NCI-H1092 (cell line): ENCODE measurements at regions not wholly inside any gene's neighbourhood (a gene's known extent, or its start where the extent isn't known, plus 50 kb on each side); places are given as distances from the start of the nearest gene placed in this dataset.
A peak's percentile ranks its signal among the peaks of the same experiment; 100 is the strongest.

Experiments
- DNase-seq: peaks from one replicate; lab custom pipeline; 2025; lab: John Stamatoyannopoulos, UW

DNA sequence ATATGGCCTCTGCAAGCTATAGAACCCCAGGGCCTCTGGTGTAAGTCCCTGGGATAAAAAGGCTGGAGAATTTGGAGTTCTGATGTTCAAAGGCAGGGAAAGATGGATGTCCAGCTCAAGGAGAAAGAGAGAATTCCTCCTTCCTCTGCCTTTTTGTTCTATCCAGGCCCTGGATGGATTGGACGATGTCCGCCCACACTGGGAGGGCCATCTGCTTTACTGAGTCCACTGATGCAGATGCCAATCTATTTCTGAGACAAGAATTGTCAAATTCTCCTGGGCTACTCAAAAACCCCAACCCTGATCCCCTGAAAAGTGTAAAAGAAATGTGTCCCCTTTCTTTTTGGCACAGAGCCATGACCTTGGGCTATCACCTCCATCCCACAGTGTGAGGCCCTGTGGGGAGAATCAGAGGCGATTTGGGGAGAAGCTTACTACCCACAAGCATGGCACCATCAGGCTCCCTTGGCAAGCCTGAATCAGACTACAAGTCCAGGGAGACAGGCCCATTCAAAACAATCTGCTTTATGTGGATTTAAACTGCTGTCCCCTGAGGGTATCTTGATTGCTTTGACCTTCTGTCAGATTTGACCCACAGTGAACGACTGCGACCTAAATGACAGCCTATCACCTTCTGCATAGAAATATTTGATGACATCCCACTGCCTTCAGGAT lies 334.0 kb downstream of the NUAK1 start:
- no peak for DNase-seq

DNA sequence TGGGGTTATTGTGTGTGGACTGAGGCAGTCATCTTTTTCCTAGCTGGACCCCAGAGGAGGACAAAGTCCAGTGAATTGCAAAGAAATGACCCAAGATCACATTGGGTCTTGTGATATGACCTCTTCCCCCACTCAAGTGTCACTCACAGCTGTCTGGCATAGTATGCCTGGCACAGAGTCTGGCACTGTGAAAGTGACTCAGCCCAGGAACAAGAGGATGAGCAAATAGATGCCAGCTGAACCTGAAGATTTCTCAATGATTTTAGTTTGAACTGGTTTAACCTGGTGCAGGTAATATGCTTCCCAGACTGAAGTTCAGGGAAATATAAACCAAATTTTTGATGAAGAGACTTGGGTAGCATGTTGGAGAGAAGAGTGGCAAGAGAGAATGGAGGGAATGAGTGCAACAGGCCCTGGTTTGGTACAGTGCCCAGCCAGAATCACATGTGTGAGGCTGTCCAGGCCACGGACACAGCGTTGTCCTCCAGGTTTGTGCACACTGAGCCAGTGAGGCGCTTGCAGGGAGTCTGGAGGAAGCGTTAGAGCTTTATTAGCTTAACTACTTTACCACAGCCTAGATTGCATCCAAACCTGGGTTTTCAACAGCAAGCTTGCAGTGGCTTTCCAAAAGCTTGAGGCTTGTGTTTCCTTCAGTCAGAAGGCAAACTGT lies 332.9 kb downstream of the NUAK1 start:
- DNase-seq: no peak

DNA sequence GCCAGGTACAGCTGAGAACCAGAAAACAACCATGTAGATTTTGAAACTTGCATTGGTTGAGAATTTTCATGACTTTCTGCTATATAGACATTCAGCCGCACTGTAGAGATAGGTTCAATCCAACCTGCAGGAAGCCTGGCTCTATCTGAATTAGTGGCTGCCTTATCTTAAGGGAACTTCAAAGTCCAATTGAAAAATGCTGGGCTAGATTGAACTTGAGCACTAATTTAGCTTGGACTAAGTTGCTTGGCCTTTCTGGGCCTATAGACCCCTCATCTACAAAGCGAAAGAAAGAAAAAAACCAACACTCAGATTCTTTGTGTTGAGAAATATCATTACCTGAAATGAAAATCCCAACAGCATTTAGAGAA lies 332.4 kb downstream of the NUAK1 start:
- DNase-seq: no peak

DNA sequence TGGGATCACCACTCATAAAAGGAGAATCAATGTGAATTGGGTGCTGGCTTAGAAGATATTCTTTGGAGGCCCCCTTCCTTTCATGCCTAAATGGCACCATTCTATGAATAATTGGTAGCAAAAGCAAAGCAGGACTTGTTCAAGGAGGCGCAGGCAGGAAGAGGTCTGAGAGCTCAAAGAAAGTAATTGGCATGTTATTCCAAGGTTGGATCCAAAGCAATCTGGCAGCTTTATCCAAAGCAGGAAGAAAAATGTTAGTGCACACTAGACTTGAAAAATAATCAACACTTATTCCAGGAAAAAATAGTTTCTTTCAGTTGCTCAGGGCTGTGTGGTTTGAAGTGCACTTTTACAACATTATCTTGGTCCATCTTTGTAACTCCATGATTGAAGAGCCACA lies 326.4 kb downstream of the NUAK1 start:
- no peak for DNase-seq

DNA sequence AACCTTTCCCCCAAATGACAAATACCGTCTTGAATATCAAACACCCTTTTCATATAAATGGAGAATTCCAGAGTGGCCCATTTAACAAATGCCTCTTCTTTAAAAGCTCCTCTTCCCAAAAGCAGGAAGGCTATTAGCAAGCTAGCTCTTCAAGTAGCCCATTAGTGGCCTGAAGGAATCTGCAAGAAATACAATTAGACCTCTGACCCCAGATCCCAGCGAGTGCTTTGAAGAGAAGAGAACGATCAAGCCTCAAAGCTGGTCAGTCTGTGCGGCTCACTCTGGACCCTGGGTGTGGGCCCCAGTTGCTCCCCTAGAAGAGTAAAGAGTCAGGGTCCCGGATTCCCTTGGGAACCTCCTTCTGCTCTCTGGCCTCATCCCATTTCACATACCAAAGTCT lies 325.6 kb downstream of the NUAK1 start:
- DNase-seq: no peak

DNA sequence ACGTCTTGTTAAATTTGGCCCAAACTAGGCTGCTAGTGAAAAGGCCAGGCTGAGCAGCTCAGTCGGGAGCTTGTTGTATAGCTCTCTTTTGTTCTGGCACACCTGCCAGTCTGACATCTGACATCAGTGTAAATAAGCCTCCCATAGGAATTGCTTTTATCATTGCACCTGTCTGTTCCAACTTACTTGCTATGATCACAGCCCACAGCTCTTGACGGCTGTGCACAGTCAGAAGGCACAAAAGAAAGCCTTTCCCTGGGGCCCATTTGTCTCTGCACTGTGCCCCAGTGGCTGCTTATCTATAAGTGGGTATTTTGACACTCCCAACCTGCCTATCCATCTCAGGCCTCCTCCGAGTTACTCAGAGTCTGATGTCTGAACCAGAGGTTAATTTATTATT lies 324.5 kb downstream of the NUAK1 start:
- peak; percentile 85 for DNase-seq

DNA sequence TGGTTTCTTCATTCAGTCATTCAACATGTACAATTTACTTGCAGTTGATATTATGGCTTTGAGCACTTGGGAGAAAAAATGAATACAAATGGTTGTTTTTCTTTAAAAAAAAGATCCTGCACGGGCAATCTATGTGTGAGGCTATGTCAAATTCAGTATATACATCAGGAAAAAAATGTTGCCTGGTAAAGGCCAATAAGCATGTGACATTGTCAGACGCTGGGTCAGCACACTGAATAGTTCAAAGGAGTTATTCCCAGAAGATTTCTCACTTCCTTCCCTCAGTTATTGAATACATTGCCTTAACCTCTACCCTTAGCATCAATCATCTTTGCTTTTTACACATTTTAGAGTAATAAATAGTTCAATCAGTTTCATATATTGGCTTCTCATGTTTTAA lies 319.2 kb downstream of the NUAK1 start:
- no peak for DNase-seq

DNA sequence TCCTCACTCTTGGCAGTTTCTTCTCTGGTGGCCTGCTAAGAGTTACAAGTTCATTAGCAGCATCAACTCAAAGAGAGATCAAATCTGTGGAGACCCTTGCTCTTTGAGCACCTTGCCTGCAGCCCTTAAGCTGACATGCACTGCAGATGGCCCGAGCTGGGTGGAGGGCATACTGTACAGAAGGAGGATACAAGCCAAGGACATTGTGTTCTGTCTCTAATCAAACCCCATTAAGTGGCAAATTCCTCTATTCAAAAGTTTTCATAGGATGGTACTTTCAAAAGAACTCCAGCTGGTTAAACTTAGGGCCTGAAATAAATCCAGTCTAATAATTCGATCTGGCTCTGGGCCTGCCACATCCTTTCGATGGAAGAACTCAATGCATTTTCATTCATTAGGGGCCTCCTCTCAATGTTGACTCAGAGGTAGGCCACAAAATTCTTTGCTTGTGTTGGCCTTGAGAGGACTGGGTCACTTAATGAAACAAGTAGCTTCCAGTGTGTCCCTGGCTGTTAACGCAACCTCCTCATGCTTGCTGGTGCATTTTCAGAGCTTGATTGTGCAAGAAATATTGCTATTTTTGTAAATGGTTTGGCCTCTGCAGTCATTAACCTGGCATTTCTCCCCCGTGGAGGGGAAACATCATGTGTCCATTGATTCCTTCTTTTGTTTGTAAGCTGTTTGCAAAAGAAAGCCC lies 318.2 kb downstream of the NUAK1 start:
- DNase-seq: no peak

DNA sequence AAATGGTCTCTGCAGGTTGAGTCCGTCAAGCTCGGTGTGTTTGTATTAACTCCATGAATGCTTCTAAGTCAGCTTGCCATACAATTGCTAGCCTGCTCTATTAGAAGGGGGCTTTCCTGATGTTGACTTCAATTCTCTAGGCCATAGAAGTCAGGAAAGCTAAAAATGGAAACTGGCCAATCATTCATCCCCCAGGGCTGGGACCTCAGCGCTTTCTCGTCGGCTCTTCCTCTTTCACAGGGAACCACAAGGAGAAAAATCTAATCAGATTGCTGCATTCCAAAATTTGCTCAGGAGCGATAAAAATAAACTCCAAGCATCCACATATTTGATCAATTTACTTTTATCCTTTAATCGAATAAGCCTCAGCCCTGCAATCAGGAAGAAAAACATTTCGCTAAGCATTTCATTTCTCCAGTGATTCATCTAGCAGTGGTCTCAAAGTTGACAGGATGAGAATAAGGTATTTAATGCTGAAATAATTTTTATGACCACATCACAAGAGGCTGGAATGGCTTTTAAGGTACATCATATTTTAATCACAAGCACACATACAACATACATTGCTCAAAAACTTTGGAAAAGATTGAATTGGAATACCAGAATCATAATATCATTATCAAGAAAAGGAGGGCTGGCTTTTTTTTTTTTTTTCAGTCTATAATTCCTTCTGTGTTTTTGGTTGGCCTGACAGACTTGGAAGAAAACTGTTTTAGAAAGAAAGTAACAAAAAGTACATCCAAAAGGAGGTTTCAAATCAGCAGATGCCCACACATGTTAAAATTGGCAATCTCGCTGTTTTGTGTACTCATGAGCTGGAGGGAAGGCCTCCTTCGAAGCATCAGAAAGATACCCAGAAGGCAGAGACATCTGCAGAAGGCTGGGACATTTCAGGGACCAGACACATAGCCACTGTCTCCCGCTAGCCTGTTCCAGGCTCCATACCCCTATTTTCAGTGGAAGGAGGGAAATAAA lies 316.3 kb downstream of the NUAK1 start:
- DNase-seq: no peak

DNA sequence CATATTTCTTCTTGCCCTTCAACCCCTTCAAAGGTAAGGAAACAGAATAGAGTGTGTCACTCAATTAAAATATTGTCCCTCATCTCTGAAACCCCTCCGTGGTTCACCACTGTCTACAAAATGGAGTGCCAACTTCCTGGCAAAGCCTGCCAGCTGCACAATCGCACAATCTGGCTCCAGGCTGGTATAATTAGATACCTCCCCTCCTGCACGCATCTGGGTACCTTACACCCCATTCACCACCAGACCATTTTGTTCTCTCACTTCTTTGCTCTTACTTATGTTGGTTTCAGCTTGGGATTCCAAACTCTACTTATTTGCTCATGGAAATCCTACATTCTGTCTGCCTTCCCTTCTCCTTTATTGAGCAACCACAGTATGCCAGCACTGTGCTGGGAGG lies 314.9 kb downstream of the NUAK1 start:
- DNase-seq: no peak

DNA sequence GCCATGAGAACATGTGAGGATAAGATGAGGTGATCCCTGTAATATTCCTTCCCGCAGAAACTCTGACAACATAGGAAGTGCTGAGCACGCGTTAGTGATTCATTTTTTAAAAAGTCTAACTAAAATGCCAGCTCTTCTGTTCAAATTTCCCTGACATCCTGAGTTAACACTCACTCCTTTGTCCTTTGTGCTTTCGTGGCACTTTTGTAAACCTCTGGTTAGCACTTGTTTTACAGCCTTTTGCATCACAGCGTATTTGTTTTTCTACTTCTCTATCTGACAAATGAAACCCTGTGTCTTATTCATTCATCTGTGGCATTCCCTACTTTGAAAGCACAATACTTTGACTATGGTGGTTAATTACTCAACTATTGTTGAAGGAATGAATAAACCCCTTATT lies 313.6 kb downstream of the NUAK1 start:
- no peak for DNase-seq

DNA sequence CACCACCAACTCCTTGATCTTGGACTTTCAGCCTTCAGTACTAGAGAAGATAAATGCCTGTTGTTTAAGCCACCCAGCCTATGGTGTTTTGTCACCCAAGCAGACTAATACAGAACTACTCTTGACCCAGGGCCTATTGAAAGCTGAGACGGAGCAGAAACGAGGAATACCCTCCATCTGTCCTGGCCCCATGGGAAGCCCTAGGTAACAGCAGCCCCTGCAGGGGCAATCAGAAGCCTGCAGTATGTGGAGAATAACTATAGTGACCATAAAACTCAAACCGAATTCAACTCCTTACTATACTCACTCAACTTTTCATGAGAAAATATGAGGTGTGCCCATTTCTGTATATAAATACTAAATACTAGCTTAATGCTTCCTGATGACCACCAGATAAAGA lies 307.4 kb downstream of the NUAK1 start:
- DNase-seq: peak; percentile 17

DNA sequence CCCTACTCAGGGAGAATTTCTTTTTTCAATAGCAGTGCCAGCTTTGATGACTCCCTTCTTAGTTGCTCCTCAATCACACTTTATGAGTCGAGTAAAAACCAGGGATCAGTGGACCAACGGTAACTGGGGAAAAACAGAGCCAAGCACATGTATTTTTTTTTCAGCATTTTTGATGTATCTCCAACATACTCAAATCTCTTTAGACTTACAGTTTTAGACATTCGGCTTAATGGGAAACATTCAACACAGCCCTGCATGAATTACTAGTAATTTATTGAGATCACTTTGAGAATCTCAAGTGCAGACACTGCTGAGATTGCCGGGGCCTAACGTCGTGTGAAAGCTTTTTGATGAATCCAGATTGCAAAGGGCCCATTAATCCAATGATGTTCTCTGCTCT lies 306.7 kb downstream of the NUAK1 start:
- DNase-seq: no peak

DNA sequence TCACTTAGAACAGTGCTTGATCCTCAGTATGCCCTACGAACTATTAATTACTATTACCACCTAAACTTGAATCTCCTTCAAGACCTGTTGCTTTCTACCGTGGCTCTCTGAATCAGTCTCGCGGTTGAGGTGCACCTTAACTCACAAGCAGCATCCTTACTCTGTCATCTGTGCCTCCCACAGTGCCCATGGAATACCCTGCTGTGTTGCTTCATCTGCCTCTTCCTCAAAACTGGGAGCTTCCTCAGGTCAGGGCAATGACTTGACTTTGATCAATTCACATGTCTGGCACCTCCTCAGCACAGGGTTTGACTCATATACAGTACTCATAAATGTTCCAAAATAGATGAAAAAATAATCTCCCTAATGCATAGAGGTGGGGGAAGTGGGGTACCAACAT lies 305.9 kb downstream of the NUAK1 start:
- DNase-seq: no peak

DNA sequence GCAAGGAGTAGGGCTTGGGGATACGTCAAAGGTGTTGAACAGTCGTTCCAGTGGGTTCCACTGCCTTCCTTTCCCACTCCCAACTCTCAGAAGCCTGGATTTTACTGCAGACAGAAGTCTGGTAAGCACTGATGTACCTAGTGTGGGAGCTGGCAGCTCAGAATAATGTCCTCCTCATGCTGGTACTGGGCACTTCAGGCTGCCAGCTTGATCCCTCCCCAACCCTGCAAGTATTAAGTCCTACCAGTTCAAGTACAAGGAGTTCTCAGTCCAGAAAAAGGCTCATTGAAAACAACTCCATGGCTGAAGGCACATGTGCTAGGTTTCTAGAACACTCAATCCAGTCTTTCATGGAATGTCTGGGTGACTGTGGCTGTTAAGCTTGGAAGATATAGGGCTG lies 304.3 kb downstream of the NUAK1 start:
- DNase-seq: no peak

DNA sequence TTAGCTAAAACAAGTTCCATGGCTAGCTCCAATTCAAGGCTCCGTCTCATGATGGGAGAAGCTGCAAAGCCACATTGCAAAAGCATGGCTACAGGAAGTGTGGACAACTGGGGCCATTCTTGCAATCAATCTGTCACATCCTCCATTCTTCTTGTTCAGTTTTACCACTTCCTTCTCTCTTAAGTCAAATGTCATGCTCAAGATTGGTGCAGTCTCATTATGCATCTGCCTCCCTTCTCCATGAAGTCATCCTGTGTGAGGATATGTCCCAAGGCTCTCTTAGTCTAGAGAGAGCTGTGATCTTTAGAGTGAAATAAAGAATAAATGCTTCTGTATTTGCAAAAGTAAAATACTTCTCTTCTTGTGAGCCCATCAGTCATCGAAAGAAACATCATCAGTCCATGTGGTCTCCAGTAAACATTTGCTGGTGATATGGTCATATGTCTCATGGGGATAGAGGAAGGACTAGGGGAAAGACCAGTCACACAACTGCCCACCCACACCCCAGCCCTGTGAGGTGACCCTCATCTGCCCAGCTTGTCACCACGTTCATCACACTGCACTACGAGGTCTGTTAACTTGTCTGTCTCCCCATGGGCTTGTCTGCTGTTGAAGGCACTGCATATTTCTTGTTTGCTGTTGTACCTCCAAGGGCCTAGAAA lies 303.0 kb downstream of the NUAK1 start:
- DNase-seq: no peak

DNA sequence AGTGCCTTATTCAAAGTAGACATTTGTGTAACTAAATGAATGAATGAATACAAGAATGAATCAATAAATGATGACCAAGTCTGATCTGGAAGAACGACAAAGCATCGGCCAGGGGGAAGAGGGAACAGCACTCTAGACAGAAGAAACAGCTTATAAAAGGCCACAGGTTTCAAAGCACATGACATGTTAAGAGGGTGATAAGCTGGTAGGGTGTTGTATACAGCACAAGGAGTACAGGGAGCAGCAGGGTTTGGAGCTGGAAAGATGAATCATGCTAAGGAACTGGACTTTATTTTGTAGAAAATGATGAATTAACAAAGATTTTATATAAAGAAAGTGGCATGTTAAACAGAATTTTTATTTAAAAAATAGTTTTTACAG lies 302.5 kb downstream of the NUAK1 start:
- DNase-seq: no peak

DNA sequence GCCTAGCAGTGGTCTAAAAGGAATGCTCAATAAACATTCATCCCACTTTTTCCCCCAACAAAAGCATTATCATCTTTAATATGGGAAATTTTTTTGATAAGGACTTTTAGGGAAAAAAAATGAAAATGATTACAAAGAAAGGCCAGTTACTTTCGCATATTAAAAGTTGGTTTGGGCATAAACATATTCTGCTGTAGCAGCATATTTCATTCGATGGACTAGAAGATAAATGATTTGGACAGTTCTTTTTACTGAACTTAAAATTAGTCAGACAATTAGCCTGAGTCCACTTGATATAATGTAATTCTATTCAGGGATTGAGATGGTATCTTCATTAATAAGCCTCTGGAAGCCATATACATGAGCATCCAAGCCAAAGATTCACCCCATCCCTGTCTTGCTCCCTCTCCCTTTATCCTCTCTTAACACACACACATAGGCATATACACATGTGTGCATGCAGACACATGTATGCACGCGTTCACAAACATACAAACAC lies 299.1 kb downstream of the NUAK1 start:
- DNase-seq: no peak

DNA sequence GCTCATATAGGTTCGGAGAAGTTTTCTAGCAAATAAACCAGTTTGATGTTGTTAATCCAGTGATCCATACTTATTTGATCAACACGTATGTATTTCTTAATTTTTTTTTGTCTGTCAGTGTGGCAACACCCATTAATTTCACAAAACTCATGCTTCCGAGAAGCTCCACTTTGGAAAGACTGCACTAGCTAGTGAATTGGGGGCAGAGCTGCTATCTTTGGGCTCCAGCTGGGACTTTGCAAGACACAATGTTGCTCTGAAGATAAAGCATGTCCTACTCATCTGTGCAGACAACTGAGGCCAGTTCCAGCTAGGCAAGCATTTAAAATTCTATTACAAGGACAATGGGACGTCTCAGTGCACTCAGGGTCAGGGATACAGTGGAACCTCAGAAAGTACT lies 298.4 kb downstream of the NUAK1 start:
- DNase-seq: no peak

DNA sequence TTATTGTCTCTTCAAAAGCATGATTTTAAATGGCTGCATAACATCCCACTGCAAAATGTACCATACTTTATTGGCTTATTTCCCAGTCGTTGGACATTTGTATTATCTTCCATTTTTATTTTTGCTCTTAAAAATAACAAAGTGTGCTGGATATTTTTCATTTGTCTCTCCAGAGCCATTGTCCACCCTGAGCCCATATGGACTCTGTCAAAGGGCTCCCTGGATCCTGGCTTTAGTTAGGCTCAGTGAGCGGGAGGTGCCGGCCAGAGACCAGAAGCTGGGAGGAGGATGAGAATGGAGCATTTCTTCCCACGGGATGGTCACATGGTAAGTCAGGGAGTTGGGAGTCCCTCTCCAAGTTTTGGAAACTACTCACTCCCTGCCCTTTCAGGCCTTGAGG lies 296.9 kb downstream of the NUAK1 start:
- DNase-seq: no peak

DNA sequence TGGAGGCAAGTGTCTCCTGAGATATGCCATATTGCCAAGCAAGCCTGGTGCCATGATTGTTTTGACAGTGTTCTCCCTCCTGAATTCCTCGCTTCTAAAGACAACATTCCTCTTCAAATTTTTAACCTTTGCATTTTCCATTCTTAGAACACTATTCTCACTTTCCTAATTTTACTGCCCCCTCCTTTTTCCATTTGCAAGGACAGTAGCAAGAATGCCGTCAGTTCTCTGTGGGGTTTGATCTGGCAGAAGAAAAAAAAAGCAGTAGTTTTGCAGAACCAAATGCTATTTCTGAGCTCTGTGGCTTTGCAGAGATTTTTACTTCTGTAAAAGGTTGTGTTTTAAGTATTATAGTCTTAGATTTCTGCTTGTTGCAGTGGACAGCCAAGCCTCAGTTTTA lies 295.2 kb downstream of the NUAK1 start:
- DNase-seq: no peak
